ENCODE measurements at regions not wholly inside any gene's neighbourhood (a gene's known extent, or its start where the extent isn't known, plus 50 kb on each side); places are given as distances from the start of the nearest gene placed in this dataset.

DNA sequence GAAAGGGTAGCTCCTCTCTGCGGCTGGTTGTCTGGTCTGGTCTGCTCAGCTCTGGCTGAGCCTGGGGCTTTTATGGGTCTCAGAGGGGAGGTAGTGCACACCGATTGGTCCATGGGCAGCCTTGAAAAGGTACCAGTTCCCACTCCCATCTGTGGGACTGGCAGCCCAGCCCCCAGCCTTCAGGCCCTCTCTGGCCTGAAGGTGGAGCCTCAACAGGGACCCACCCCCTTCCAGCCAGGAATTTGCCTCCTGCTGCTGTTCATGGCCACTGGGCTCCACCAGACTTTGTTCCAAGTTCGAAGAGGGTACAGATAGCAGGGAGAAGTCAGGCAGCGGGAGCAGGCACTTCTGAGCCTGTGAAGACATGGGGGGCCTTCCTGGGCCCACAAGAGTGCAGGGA lies 165.3 kb upstream of the SLC27A6 start:
- TF ChIP-seq POLR2A (IDR thresholded peaks at IDR 0.05) (no peak), CTCF (IDR thresholded peaks at IDR 0.05) (no peak), POLR2AphosphoS5 (IDR thresholded peaks at IDR 0.05) (no peak), EP300 (IDR thresholded peaks at IDR 0.05) (no peak)
